Stomach (tissue), 4 donors: ENCODE measurements at regions not wholly inside any gene's neighbourhood (a gene's known extent, or its start where the extent isn't known, plus 50 kb on each side); places are given as distances from the start of the nearest gene placed in this dataset.

Experiments used
- CTCF ChIP-seq, 7 experiments: fragments of 450-650 bp in 4 of 7; fragments of 200-600 bp in 3 of 7; sonication (generic) in 3 of 7; IDR thresholded peaks; one replicate each; pipeline ENCODE4 v1.5.1; 2016 to 2019; ENCODE audit warnings: antibody characterized with exemption in 7 of 7, control low read depth in 2 of 7, mild to moderate bottlenecking in 1 of 7
- EP300 ChIP-seq: sonication (generic); formaldehyde crosslinking; IDR thresholded peaks from one replicate; pipeline ENCODE4 v1.6.1; 2017; ENCODE audit warnings: antibody characterized with exemption
- POLR2A ChIP-seq, 4 donors: fragments of 450-650 bp; IDR thresholded peaks; one replicate each; pipeline ENCODE4 v1.6.1; 2016; ENCODE audit warnings: antibody characterized with exemption in 4 of 4, control low read depth in 2 of 4, mild to moderate bottlenecking in 1 of 4, moderate library complexity in 1 of 4
- POLR2AphosphoS5 ChIP-seq, 3 donors: sonication (generic); formaldehyde crosslinking; IDR thresholded peaks; one replicate each; pipeline ENCODE4 v1.6.1; 2016; ENCODE audit warnings: antibody characterized with exemption in 3 of 3

GRCh38 chr12:94073441-94074051 is 74.8 kb upstream of the PLXNC1 start:
- TF ChIP-seq CTCF (IDR thresholded peaks at IDR 0.05): no peak
- peak in 2 of 3 donors; percentile 11 to 56 for TF ChIP-seq POLR2AphosphoS5 (IDR thresholded peaks at IDR 0.05)
- TF ChIP-seq POLR2A (IDR thresholded peaks at IDR 0.05): no peak
- peak; percentile 99 for TF ChIP-seq EP300
